LHCN-M2 (cell line): ENCODE measurements at regions not wholly inside any gene's neighbourhood (a gene's known extent, or its start where the extent isn't known, plus 50 kb on each side); places are given as distances from the start of the nearest gene placed in this dataset.
A peak's percentile ranks its signal among the peaks of the same experiment; 100 is the strongest.
"Not testable (repeated sequence)": the region's sequence is repeated elsewhere in the genome, so short reads cannot be mapped to it uniquely, and the experiment has no call there.

Experiments
- DNase-seq: peaks from one replicate; pipeline ENCODE4 v3.0.0-alpha.2; 2012; ENCODE audit warnings: low read depth

- DNase-seq, result not testable (repeated sequence)
Measured at GRCh38 chr5:97234380-97234779, 51.3 kb upstream of the RIOK2 start.

GRCh38 chr5:97242341-97242740, 59.3 kb upstream of the RIOK2 start:
- no peak for DNase-seq

- peak; percentile 7 for DNase-seq
Measured at GRCh38 chr5:97243353-97243752, 60.3 kb upstream of the RIOK2 start.

- no peak for DNase-seq
Measured at GRCh38 chr5:97245386-97245785, 62.3 kb upstream of the RIOK2 start.

- DNase-seq, result no peak
Measured at GRCh38 chr5:97250113-97250512, 67.1 kb upstream of the RIOK2 start.

GRCh38 chr5:97266076-97266475, 83.0 kb upstream of the RIOK2 start:
- DNase-seq, result no peak

GRCh38 chr5:97266576-97266975, 83.5 kb upstream of the RIOK2 start:
- DNase-seq, result peak; percentile 3

- no peak for DNase-seq
Measured at GRCh38 chr5:97267767-97268166, 84.7 kb upstream of the RIOK2 start.

GRCh38 chr5:97276474-97277120, 93.5 kb upstream of the RIOK2 start:
- no peak for DNase-seq

- no peak for DNase-seq
Measured at GRCh38 chr5:97281257-97281656, 98.2 kb upstream of the RIOK2 start.

GRCh38 chr5:97297063-97297703, 114.1 kb upstream of the RIOK2 start:
- DNase-seq, result peak; percentile 70

- DNase-seq, result peak; percentile 34
Measured at GRCh38 chr5:97297704-97298091, 114.7 kb upstream of the RIOK2 start.

GRCh38 chr5:97301181-97301580, 118.1 kb upstream of the RIOK2 start:
- DNase-seq, result not testable (repeated sequence)

- DNase-seq, result peak; percentile 25
Measured at GRCh38 chr5:97338729-97339128, 155.7 kb upstream of the RIOK2 start.

GRCh38 chr5:97355775-97356174, 172.7 kb upstream of the RIOK2 start:
- no peak for DNase-seq

- DNase-seq, result no peak
Measured at GRCh38 chr5:97363577-97363976, 180.5 kb upstream of the RIOK2 start.

- DNase-seq, result no peak
Measured at GRCh38 chr5:97364731-97365130, 181.7 kb upstream of the RIOK2 start.

GRCh38 chr5:97365163-97365845, 182.3 kb upstream of the RIOK2 start:
- DNase-seq, result no peak

GRCh38 chr5:97365918-97366317, 182.9 kb upstream of the RIOK2 start:
- no peak for DNase-seq

GRCh38 chr5:97375959-97376358, 192.9 kb upstream of the RIOK2 start:
- DNase-seq, result no peak

GRCh38 chr5:97377582-97377981, 194.5 kb upstream of the RIOK2 start:
- DNase-seq, result no peak

GRCh38 chr5:97383996-97384395, 200.9 kb upstream of the RIOK2 start:
- DNase-seq, result peak; percentile 71

GRCh38 chr5:97388794-97389193, 205.7 kb upstream of the RIOK2 start:
- DNase-seq, result peak; percentile 55
